GM21390 (cell line): ENCODE measurements at regions not wholly inside any gene's neighbourhood (a gene's known extent, or its start where the extent isn't known, plus 50 kb on each side); places are given as distances from the start of the nearest gene placed in this dataset.

Experiments used
- ATAC-seq: cut with Tn5 transposase; IDR thresholded peaks from one replicate; pipeline ENCODE4 v1.9.1; 2021; ENCODE audit not compliant: unreplicated experiment

DNA sequence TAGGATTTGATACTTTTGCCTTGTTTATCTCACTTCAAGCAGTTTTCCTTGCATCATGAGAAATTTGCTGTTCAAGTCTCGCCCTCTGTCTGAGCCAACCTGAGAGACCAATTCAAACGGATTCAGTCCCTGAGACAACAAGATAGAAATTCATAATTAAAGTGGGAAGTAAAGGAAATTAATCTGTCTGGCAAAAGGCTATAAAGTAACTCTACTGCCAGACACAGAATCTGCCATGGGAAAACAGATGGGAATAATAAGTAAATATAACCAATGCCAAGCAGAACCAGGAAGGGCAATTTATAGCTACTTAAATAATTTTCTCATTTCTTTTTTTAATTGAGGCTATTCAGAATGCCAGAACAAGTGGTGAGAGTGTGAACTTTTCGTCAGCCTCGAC is 239.6 kb downstream of the TFAP2C start:
- no peak for ATAC-seq

DNA sequence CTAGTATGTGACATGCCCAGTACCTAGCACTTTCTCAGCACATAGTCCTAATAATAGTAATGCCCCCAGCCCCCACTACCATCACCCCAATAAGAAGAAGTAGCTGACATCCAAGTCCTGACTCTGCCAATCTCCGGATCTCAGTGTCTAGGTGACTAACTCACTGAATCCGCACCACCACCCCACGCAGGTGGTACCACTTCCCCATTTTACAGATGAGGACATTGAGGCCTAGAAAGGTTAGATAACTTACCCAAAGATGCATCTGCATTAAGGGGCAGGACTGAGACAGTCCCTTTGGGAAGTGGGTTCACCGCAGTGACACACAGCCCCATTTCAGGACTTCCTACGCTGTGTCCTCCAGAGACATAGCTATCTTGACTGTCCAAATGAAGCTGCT is 241.2 kb downstream of the TFAP2C start:
- no peak for ATAC-seq

DNA sequence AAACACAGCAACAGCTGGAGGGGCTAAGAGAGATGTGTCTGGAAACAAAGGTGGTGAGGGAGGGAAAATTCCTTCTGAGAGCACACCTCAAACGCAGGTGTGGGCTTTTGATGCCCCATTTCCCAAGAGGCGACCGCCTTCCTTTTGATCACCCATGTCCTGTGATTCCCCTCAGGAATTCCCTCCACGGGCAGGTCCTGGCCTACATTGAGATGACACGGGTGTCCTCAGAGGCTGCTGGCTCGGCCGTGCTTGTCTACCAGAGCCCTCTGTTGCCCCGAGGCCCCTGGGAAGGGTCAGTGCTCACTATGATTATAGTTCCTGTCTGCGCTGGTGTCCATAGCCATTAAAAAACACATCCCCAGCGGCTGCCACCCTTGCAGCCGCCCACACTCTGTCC is 242.6 kb downstream of the TFAP2C start:
- no peak for ATAC-seq

DNA sequence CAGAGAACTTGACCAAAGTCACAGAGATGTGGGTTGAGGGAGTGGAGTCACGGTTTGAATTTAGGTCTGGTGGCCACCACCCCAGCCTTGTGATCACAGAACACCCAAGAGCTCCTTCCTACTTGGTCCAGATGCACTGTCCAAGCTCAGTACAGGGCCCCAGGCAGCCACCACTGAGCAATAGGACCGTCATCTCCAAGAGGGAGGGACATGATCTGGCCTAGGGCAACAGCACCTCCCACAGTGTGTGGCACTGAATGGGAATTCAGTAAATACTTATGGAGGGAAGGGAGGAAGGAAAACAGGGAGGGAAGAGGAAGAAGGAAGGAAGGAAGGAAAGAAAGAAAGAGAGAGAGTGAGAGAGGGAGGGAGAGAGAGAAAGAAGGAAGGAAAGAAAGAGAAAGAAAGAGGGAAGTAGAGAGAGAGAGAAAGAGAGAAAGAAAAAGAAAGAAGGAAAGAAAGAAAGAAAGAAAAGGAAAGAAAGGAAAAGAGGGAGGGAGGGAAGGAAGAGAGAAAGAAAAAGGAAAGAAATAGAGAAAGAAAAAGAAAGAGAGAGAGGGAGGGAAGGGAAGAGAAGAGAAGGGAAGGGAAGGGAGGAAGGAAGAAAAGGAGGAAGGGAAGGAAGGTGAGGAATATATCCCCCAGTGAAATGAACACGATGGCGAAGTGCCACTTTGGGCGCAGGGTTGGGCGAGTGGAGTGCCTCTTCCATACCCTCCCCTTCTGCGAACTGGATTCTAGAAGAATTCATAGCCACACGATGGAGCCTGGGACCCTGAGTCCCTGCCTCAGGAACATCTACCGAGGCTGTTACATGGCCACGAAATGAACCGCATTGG is 243.7 kb downstream of the TFAP2C start:
- ATAC-seq: no peak

DNA sequence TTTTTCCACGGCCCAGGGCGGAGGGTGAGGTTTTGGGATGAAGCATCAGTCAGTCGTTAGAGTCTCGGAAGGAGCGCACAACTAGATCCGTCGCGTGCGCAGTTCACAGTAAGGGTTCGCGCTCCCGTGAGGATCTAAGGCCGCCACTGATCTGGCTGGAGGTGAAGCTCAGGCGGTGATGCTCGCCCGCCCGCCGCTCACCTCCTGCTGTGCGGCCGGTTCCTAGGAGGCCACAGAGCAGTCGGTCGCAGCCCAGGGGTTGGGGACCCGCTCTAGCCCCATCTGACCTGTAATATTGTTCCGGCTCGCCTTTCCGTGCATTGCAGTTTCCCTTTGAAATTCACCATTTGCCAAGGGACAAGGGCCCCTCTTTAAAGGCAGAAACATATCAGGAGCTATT is 244.7 kb downstream of the TFAP2C start:
- ATAC-seq: no peak

DNA sequence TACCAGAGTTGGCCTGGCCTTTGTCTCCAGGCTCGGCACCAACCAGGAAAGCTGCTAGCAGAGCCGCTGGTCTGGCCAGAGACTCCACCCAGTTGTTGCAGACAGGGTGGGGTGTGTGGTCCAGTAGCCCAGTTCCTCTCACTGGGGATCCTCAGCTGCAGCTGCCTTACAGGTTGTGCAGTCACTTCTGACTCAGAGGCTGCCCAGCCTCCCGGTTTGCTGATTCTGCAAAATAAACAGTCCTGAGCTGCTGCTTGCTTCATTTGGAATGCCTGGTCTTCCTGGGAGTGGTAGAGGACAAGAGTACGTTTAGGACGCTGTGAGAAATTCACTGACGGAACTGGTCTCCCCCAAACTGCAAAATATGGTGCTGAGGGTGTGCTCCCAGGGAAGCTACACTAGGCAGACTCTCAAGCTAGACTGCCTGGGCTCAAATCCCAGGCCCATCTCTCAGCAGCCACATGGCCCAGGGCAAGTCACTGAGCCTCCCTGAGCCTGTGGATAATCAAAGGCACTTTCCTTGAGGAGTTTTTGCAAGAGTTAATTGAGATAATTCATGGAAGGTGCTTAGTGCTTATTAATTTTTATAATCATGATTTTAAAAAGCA is 246.1 kb downstream of the TFAP2C start:
- ATAC-seq: no peak

DNA sequence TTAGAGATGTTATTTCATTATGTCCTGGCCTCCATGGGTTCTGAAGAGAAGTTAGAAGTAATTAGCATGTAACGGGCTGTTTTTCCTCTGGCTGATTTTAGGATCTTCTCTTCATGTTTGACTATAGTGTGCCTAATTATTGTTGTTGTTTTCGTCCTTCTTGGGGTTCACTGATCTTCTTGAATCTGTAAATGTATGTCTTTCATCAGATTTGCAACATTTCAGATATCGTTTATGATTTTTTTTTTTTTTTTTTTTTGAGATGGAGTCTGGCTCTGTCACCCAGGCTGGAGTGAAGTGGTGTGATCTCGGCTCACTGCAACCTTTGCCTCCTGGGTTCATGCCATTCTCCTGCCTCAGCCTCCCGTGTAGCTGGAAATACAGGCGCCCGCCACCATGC is 246.7 kb downstream of the TFAP2C start:
- ATAC-seq: no peak

DNA sequence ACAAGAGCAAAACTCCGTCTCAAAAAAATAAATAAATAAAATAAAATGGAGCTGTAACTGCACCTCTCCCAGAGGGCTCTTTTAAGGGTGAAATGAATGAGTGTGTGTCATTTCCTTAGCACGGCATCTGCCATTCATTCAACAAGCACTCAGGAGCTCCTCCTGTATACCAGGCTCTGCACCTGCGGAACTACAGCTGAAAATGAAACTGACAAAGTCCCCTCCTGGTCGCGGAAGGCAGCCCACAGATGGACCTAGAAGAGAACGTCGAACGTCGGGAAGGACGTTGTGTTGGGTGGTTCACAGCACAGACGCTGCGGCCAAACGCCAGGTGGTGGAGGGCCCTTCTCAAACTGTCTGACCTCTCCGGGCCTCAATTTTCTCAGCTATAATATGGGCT is 256.4 kb downstream of the TFAP2C start:
- no peak for ATAC-seq

DNA sequence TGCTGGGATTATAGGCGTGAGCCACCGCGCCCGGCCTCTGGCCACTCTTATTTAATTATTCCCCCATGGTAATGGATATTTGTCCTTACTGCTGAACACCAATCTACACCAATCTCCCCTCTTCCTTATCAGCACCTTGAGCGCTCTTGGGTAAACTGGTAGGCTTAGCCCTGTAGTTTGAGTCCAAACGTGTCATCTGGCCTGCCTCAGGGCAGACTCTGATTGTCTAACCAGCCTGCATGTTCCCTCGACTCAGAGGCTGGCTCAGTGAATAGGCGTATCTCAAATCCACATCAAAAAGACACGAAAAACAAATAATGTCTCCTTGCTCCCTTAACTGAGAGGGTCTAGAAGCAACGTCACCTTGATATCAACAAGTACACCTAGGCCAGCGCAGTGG is 260.9 kb downstream of the TFAP2C start:
- no peak for ATAC-seq

DNA sequence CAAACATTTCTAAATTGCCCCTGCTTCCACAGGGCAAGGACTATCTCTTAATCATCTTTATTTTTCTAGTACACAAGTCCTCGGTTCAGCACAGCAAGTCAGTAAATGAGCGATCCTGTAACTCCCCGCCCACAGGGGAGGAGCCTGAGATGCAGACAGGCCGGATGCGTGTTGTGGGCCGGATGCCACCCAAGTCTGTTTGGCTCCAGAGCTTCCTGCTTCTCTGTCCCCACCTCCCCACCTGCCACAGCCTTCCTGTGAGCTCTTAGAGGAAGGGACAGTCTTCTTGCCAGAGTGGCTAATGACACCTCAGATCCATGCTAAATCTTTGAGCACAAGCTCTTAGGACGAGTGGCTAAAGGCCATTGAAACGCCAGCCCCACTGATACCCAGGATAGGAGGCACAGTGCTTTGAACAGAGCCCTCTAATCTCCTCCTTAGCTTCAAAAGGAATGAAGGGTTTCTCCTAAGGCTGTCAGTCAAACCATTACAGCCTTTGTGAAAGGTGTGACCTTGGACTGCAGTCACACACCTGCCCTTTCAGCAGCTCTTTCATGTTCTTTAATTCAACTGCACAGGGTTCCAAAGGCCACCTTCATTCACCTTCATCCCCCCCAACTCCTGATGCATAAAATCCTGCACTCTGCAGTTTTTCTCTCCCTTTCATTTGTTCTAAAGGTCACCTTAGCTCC is 264.3 kb downstream of the TFAP2C start:
- ATAC-seq: no peak

DNA sequence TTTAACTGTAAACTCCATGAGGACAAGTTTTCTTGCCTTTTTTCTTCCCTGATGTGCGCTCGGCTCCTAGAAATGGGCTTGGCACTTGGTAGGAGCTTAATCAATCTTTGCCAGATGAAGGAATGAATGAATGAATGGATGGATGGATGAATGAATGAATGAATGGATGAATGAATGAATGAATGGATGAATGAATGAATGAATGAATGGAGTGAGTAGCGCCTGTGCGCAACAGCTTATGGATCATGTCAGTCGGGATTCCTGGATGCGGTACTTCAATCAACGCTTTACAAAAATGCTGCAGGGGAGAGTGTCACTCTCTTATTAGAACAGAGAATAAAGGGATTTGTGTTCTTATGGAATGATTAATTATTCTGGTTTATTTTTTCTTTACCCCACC is 267.3 kb downstream of the TFAP2C start:
- ATAC-seq: no peak

DNA sequence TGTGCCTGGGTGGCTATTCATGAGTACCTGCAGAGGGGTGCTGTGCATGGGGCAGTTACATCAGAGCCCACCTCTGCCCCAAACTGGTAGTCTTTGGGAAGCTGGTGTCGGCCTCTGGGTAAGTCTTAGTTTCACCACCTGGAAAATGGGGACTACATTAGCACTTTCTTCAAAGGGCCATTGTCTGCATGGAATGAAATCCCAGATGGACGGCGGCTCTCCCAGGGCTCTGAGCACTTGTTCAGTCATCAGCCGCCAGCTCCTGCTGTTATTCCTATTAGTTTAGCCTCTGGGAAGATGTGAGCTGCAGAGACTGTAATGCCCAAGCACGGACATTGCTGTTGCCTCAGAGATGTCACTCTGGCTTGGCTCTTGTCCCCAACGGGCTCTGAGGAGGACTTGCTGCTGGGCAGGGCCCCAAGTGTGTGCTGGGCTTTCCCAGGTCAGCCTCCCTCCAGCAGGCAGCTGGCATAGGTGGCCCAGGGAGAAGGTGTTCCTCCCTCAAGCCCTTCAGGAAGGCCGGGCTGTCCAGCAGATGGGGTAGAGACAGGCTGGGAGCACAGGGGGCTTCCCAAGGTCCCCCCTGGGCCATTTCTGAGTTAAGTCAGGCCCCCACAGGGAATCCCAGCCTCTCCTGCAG is 268.3 kb downstream of the TFAP2C start:
- ATAC-seq: no peak

DNA sequence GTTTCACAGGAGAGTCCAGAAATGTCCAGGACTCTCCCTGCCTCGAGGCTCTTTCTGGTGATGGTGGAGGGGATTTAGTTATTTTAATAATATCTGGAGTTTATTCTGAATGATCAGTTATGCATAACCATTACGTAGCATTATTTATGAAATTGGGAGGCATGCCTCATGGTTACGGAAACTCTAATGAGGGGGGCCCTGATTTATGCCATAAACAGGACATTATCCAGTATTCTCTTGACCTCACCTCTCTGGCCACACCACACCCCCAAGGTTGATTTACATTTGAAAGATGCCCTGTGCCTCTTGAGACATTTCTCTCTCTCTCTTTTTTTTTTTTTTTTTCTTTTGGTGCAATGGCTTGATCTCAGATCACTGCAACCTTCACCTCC is 268.8 kb downstream of the TFAP2C start:
- ATAC-seq: no peak

DNA sequence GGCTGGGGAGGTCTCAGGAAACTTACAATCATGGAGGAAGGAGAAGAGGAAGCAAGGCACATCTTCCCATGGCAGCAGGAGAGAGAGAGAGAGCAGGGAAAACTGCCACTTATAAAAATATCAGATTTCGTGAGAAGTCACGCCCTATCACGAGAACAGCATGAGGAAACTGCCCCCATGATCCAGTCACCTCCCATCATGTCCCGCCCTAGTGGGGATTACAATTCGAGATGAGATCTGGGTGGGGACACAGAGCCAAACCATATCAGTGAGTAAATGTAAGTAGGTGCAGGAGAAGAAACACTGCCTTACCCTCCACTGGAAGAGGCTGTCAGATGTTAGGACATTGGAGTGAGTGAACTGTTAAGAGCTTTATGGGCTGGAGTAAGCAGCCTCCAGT is 270.4 kb downstream of the TFAP2C start:
- ATAC-seq: no peak

DNA sequence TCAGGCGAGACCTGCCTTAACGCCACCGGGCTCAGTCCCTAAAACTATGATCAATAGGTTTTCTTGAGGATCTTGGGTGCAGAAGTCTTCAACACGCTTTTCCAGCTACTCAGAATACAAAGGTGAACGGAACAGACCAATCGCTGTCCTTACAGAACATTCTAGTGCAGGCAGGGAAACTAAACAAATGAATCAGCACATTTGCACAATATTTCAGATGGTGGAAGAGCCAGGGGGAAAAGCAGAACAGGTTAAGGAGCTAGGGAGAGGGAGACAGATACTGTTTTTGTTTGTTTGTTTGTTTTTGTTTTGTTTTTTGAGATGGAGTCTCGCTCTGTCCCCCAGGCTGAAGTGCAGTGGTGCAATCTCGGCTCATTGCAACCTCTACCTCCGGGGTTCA is 271.1 kb downstream of the TFAP2C start:
- ATAC-seq: no peak

DNA sequence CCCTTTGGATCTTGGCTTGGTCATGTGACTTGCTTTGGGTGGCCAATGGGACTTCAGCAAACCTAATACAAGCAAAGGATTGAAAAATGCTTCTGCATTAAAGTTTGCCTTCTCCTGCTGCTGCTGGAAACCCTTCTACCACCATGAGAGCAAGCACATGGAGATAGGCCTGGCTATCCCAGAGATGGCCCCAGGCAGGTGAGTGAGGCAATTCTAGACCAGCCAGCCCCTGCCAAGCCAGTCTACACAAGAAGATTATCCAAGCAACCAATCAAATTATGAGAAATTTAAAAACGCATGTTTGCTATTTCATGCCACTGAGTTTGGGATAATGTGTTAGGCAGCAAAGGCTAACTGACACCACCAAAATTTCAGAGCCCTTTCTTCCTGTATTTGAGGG is 274.3 kb downstream of the TFAP2C start:
- no peak for ATAC-seq

DNA sequence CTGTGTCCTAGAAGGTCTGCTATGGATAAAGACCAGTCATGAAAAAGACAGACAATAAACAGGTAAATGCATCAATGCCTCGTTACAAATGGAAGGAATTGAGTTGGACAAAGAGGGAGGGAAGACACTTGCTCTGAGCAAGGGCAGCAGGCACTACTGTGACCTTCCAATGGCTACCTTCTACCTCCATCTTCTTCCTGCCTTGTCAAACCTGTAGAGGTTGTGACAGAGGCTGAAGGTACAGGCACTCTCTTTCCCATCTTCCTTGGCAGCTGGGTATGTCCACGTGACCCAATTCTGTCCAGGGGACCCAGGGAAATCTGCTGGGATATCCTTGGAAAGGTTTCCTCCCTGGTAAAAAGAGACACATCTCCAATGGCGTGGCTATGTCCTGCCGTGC is 274.8 kb downstream of the TFAP2C start:
- ATAC-seq: no peak

DNA sequence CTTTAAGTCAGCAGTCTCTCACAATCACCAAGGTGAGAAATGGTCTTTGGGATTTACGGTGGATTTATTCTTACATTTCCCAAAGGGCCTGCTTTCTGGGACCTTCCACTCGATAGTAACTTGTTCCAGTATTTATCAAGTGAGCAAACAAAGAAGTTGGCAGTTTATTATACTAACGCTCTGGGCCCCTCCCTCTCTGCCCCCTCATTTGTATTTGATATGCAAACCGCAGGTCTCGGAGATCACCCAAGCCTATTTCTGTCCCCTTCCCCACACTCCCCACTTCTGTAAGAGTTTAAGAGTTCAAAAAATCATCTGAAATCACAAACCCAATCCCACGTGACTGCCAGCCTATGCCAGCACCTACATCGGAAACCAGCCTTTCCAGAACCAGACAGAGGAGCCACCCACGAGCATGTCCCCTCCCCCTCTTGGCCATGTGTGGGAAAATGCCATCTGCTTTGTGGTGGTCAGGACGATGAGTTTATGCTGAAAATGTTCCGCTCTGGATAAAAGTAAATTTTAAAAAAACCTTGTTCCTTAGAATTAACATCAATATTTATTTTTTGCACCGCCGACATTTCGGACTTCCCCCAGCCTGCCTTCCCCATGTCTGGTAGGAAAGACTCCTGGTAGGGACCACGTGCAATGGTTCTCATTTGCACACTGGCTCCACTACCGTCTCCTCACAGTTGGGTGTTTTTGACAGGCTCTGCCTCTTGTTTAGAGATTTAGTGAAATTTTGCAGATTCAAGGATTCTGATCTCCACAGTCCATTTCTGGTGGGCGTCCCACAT is 281.0 kb downstream of the TFAP2C start:
- ATAC-seq: no peak

DNA sequence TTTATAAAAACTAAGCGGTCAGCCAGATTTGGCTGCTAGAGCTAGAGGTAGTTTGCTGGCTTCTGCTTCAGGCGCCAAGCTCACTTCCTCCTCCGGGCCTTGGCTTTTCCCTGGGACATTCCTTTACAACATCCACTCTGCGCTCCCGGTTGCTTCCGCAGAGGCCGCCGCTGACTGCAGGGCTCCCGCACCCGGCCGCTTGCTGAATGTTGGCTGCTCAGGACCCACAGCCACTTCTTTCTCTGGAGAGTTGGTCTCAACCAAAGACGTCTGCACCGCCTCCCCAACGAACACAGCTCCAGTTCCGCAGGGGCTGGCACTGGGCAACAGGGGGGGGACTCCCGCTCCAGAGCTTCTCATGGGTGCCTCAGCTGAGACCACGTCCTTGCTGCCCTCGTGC is 282.8 kb downstream of the TFAP2C start:
- ATAC-seq: no peak

DNA sequence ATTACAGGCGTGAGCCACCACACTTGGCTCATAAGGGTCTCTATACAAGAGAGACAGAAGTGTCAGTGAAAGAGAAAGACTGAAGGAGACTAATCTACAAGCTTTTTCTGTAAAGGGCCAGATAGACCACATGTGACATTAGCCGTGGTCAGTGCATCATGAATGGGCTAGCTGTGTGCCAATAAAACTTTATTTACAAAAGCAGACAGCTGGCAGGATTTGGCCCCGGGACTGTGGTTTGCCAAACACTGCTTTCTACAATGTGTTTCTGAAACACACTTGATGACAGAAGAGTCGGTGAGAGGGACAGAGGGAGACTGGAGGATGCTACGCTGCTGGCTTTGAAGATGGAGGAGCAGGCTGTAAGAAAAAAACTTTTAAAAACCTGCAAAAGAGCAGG is 285.4 kb downstream of the TFAP2C start:
- ATAC-seq: no peak

DNA sequence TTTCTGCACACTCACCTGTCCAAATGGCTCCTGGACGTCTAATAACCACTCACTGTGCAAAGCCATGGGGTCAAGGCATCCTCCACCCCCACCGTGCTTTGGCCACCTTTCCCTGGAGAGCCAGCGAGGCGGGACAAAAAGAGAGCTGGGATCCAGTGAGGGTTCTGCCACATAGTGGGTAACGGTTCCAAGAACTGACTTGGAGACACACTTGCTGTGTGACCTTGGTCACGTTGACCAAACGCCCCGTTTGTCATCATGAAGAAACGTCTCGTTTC is 287.2 kb downstream of the TFAP2C start:
- no peak for ATAC-seq
